Mesothelial cell of epicardium (in vitro differentiated cells): ENCODE measurements at regions not wholly inside any gene's neighbourhood (a gene's known extent, or its start where the extent isn't known, plus 50 kb on each side); places are given as distances from the start of the nearest gene placed in this dataset.

ENCODE experiments used
- DNase-seq, 2 experiments: peaks; one replicate each; pipeline ENCODE4 v3.0.0; 2021; ENCODE audit warnings: low spot score in 2 of 2; ENCODE audit not compliant: unreplicated experiment in 2 of 2
- H3K27ac Mint-ChIP-seq: 2 replicates; pipeline ENCODE4 v1.8.0; 2021; ENCODE audit warnings: mixed read lengths
- H3K27me3 Mint-ChIP-seq: 2 replicates; pipeline ENCODE4 v1.8.0; 2021; ENCODE audit warnings: low read depth, mixed read lengths
- H3K36me3 Mint-ChIP-seq: 2 replicates; pipeline ENCODE4 v1.8.0; 2021; ENCODE audit warnings: mixed read lengths
- H3K4me1 Mint-ChIP-seq: 2 replicates; pipeline ENCODE4 v1.8.0; 2021; ENCODE audit warnings: mixed read lengths
- H3K4me3 Mint-ChIP-seq: 2 replicates; pipeline ENCODE4 v1.8.0; 2021; ENCODE audit warnings: mild to moderate bottlenecking, moderate library complexity, mixed read lengths
- H3K9me3 Mint-ChIP-seq: 2 replicates; pipeline ENCODE4 v1.8.0; 2021; ENCODE audit warnings: mixed read lengths
- CTCF ChIP-seq: fragments of 200-600 bp; sonication (generic); IDR thresholded peaks from one replicate; pipeline ENCODE4 v1.5.0; 2021; ENCODE audit warnings: antibody characterized with exemption; ENCODE audit not compliant: unreplicated experiment

- Mint-ChIP-seq H3K36me3 (no peaks in the 10 kb centered on the region), H3K27me3 (no peaks in the 10 kb centered on the region), H3K4me1 (peaks cover 6% of the 10 kb centered on the region), H3K27ac (no peak overlapping the region), H3K9me3 (peaks cover 17% of the 10 kb centered on the region), H3K4me3 (no peak overlapping the region)
- TF ChIP-seq CTCF, result no peak
- no peak for DNase-seq
Measured at GRCh38 chr12:87879141-87879540, 150.1 kb downstream of the C12orf50 start.

GRCh38 chr12:87870493-87871460 is 158.4 kb downstream of the C12orf50 start:
- Mint-ChIP-seq H3K9me3 (peaks cover 4% of the 10 kb centered on the region), H3K4me3 (no peak overlapping the region), H3K27me3 (no peaks in the 10 kb centered on the region), H3K36me3 (no peaks in the 10 kb centered on the region), H3K27ac (peak overlapping the region; percentile 86), H3K4me1 (peaks cover 44% of the 10 kb centered on the region)
- no peak for TF ChIP-seq CTCF
- DNase-seq, result no peak

DNA sequence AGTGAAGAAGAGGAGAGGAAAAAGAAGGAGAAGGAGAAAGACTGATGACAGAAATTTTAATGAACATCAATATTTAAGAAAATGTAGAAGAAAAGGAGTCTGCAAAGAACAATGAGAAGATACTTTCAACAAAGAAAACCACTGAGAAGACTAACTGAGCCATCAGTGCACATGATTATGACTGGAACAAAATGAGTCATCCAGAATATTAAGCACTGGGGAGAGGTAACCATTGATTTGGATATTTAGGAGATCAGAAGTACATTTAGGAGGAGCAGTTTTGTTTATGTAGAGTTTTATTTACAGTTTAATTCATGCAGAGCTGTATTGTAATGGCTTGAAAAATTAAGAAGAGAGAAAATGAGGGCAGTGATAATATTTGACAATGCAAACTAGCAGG is 159.1 kb downstream of the C12orf50 start:
- Mint-ChIP-seq H3K9me3 (peaks cover 4% of the 10 kb centered on the region), H3K4me1 (peaks cover 44% of the 10 kb centered on the region), H3K27ac (peak overlapping the region; percentile 52), H3K4me3 (no peak overlapping the region), H3K27me3 (no peaks in the 10 kb centered on the region), H3K36me3 (no peaks in the 10 kb centered on the region)
- TF ChIP-seq CTCF, result no peak
- DNase-seq, result no peak

GRCh38 chr12:87866578-87867292 is 162.5 kb downstream of the C12orf50 start:
- Mint-ChIP-seq H3K36me3 (no peaks in the 10 kb centered on the region), H3K9me3 (no peaks in the 10 kb centered on the region), H3K4me1 (peaks cover 42% of the 10 kb centered on the region), H3K27ac (no peak overlapping the region), H3K27me3 (no peaks in the 10 kb centered on the region), H3K4me3 (no peak overlapping the region)
- no peak for TF ChIP-seq CTCF
- no peak for DNase-seq

DNA sequence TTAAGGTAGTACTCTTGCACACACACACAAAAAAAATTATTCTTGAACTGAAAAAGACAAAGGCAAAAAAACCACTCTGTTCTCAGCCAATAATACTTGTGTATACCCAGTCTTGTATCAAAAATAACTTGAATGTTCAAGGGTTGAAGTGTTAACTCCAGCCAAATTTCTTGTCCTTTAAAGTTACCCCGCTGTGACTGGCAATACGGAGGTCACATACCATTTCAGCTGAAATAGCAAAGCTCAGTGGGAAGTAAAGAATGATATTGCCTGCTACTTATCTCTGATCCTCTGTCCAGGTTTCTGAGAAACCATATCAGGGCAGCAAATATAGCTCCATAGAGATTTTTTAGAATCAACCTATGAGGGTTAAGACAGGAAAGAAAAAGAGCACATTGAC is 167.4 kb downstream of the C12orf50 start:
- H3K4me1 Mint-ChIP-seq, result peaks cover 17% of the 10 kb centered on the region
- no peak for TF ChIP-seq CTCF
- no peak overlapping the region for H3K4me3 Mint-ChIP-seq
- no peak overlapping the region for H3K27ac Mint-ChIP-seq
- H3K27me3 Mint-ChIP-seq, result no peaks in the 10 kb centered on the region
- DNase-seq, result no peak
- H3K9me3 Mint-ChIP-seq, result no peaks in the 10 kb centered on the region
- no peaks in the 10 kb centered on the region for H3K36me3 Mint-ChIP-seq
